Anterior cingulate cortex (tissue), 58 donors: ENCODE measurements at regions not wholly inside any gene's neighbourhood (a gene's known extent, or its start where the extent isn't known, plus 50 kb on each side); places are given as distances from the start of the nearest gene placed in this dataset.
"Not testable (repeated sequence)": the region's sequence is repeated elsewhere in the genome, so short reads cannot be mapped to it uniquely, and the experiment has no call there.

Experiments
- DNase-seq, 58 donors: peaks; one replicate each; lab custom pipeline; 2025; lab: John Stamatoyannopoulos, UW

- DNase-seq = no peak
Measured at GRCh38 chr11:25602959-25603358, 729.0 kb upstream of the ANO3 start.

GRCh38 chr11:25612806-25613205, 719.1 kb upstream of the ANO3 start:
- no peak for DNase-seq

- DNase-seq = no peak
Measured at GRCh38 chr11:25613451-25613850, 718.5 kb upstream of the ANO3 start.

- DNase-seq = no peak
Measured at GRCh38 chr11:25613865-25614264, 718.1 kb upstream of the ANO3 start.

GRCh38 chr11:25615069-25615468, 716.9 kb upstream of the ANO3 start:
- no peak for DNase-seq

- no peak for DNase-seq
Measured at GRCh38 chr11:25615841-25616240, 716.1 kb upstream of the ANO3 start.

- no peak for DNase-seq
Measured at GRCh38 chr11:25625094-25625493, 706.8 kb upstream of the ANO3 start.

GRCh38 chr11:25628030-25628429, 703.9 kb upstream of the ANO3 start:
- DNase-seq = no peak

GRCh38 chr11:25633230-25633629, 698.7 kb upstream of the ANO3 start:
- DNase-seq = no peak

- DNase-seq = not testable (repeated sequence)
Measured at GRCh38 chr11:25649220-25649619, 682.7 kb upstream of the ANO3 start.

- no peak for DNase-seq
Measured at GRCh38 chr11:25650319-25650718, 681.6 kb upstream of the ANO3 start.

- DNase-seq = no peak
Measured at GRCh38 chr11:25655636-25656035, 676.3 kb upstream of the ANO3 start.

GRCh38 chr11:25658916-25659315, 673.0 kb upstream of the ANO3 start:
- no peak for DNase-seq

- DNase-seq = no peak
Measured at GRCh38 chr11:25659706-25660105, 672.2 kb upstream of the ANO3 start.

- no peak for DNase-seq
Measured at GRCh38 chr11:25667871-25668270, 664.1 kb upstream of the ANO3 start.

- no peak for DNase-seq
Measured at GRCh38 chr11:25691959-25692358, 640.0 kb upstream of the ANO3 start.

- no peak for DNase-seq
Measured at GRCh38 chr11:25702417-25702816, 629.5 kb upstream of the ANO3 start.

- no peak for DNase-seq
Measured at GRCh38 chr11:25710975-25711374, 621.0 kb upstream of the ANO3 start.

- no peak for DNase-seq
Measured at GRCh38 chr11:25727944-25728343, 604.0 kb upstream of the ANO3 start.

- no peak for DNase-seq
Measured at GRCh38 chr11:25730230-25730629, 601.7 kb upstream of the ANO3 start.

GRCh38 chr11:25733777-25734176, 598.2 kb upstream of the ANO3 start:
- DNase-seq = no peak

GRCh38 chr11:25734591-25735211, 597.2 kb upstream of the ANO3 start:
- no peak for DNase-seq

GRCh38 chr11:25737071-25737675, 594.8 kb upstream of the ANO3 start:
- DNase-seq = no peak
